ENCODE measurements at regions not wholly inside any gene's neighbourhood (a gene's known extent, or its start where the extent isn't known, plus 50 kb on each side); places are given as distances from the start of the nearest gene placed in this dataset.

GRCh38 chr10:62900829-62901571 is 84.8 kb upstream of the EGR2 start:
- no peak for TF ChIP-seq CTCF (IDR thresholded peaks at IDR 0.05)
- no peak for TF ChIP-seq POLR2AphosphoS5 (IDR thresholded peaks at IDR 0.05; ENCODE audit: low read depth, low read length)
- TF ChIP-seq REST (IDR thresholded peaks at IDR 0.05; ENCODE audit: insufficient read depth in 1 of 2, low read depth in 2 of 2, low read length in 1 of 2): no peak
